ENCODE measurements at regions not wholly inside any gene's neighbourhood (a gene's known extent, or its start where the extent isn't known, plus 50 kb on each side); places are given as distances from the start of the nearest gene placed in this dataset.

GRCh38 chrY:12643693-12644348 is 57.2 kb upstream of the USP9Y start:
- no peak for TF ChIP-seq CTCF (IDR thresholded peaks at IDR 0.05; ENCODE audit: borderline replicate concordance, extremely low read depth, low read length, poor library complexity, severe bottlenecking)
- no peak for TF ChIP-seq EZH2 (IDR thresholded peaks at IDR 0.05; ENCODE audit: borderline replicate concordance, low read depth, low read length, severe bottlenecking)
